B cell (primary cell): ENCODE measurements at regions not wholly inside any gene's neighbourhood (a gene's known extent, or its start where the extent isn't known, plus 50 kb on each side); places are given as distances from the start of the nearest gene placed in this dataset. TPM values are rescaled to one million over a fixed set of nuclear protein-coding genes. Genes with fewer than 3 reads are reported as not detected.

ENCODE experiments used
- ATAC-seq: fragments of 200-7000 bp; cut with Tn5 transposase; one replicate; pipeline ENCODE4 v1.10.0; 2021; ENCODE audit warnings: low read depth, mild to moderate bottlenecking, moderate number of reproducible peaks, moderate library complexity
- CTCF ChIA-PET: fragments of 350-600 bp; sonication (Branson Sonifier 250); formaldehyde crosslinking; loops from one replicate; lab custom pipeline; 2021; ENCODE audit warnings: antibody characterized with exemption, inconsistent platforms; lab: Charles Lee
- POLR2A ChIA-PET: fragments of 350-600 bp; sonication (Branson Sonifier 250); formaldehyde crosslinking; loops from one replicate; lab custom pipeline; 2021; ENCODE audit warnings: antibody characterized with exemption; lab: Charles Lee
- DNase-seq: peaks from one replicate; pipeline ENCODE4 v3.0.0; 2013
- H2AFZ ChIP-seq: 2 replicates; pipeline ENCODE4 v1.6.1; 2012; ENCODE audit warnings: mild to moderate bottlenecking, low read depth, low read length; ENCODE audit not compliant: insufficient read depth, poor library complexity, severe bottlenecking
- H3K27ac ChIP-seq, 2 donors: 1 replicate in 1 of 2; 2 replicates in 1 of 2; pipeline ENCODE4 v1.5.1; 2012 to 2013; ENCODE audit warnings: low read length in 2 of 2, mild to moderate bottlenecking in 2 of 2, moderate library complexity in 1 of 2
- H3K27me3 ChIP-seq, 4 experiments: fragments of 200-600 bp in 1 of 4; sonication (generic) in 1 of 4; replicated peaks in 1 of 4; 1 replicate in 2 of 4; 2 replicates in 2 of 4; pipeline versions ENCODE4 v1.6.1 to v1.7.0; 2013 to 2016; ENCODE audit warnings: low read length in 3 of 4, mild to moderate bottlenecking in 2 of 4, mixed read lengths in 1 of 4, moderate library complexity in 1 of 4; ENCODE audit not compliant: insufficient read depth in 4 of 4, control insufficient read depth in 3 of 4; ENCODE audit errors: control extremely low read depth in 1 of 4
- H3K36me3 ChIP-seq, 2 experiments: replicated peaks in 1 of 2; 1 replicate in 1 of 2; 2 replicates in 1 of 2; pipeline versions ENCODE4 v1.6.1 to v1.7.1; 2013; ENCODE audit warnings: low read length in 1 of 2; ENCODE audit not compliant: insufficient read depth in 2 of 2, control insufficient read depth in 1 of 2; ENCODE audit errors: control extremely low read depth in 1 of 2, extremely low read depth in 1 of 2
- H3K4me1 ChIP-seq, 2 donors: fragments of 200-600 bp in 1 of 2; sonication (generic) in 1 of 2; 1 replicate in 1 of 2; 2 replicates in 1 of 2; pipeline versions ENCODE4 v1.5.1 to v1.6.1; 2013 to 2017; ENCODE audit warnings: low read length in 2 of 2; ENCODE audit not compliant: control insufficient read depth in 2 of 2, insufficient read depth in 2 of 2
- H3K4me2 ChIP-seq: replicated peaks from 2 replicates; pipeline ENCODE3; 2012; ENCODE audit warnings: mild to moderate bottlenecking, low read depth, low read length; ENCODE audit not compliant: poor library complexity, severe bottlenecking
- H3K4me3 ChIP-seq, 5 experiments: fragments of 200-600 bp in 1 of 5; sonication (generic) in 1 of 5; 1 replicate in 3 of 5; 2 replicates in 2 of 5; pipeline versions ENCODE4 v1.5.1 to v1.7.0; 2011 to 2016; ENCODE audit warnings: low read length in 4 of 5, mild to moderate bottlenecking in 4 of 5, low read depth in 2 of 5, control low read depth in 1 of 5, moderate library complexity in 1 of 5; ENCODE audit not compliant: insufficient read depth in 1 of 5; ENCODE audit errors: control extremely low read depth in 1 of 5, extremely low read depth in 1 of 5
- H3K79me2 ChIP-seq: fragments of 200-600 bp; sonication (generic); one replicate; pipeline ENCODE4 v1.6.0; 2016; ENCODE audit warnings: low read length; ENCODE audit not compliant: control insufficient read depth, insufficient read depth
- H3K9ac ChIP-seq: fragments of 200-600 bp; sonication (generic); 2 replicates; pipeline ENCODE4 v1.6.1; 2017; ENCODE audit warnings: mild to moderate bottlenecking, low read length, moderate library complexity
- H3K9me3 ChIP-seq, 3 donors: one replicate each; pipeline versions ENCODE4 v1.6.1 to v1.7.1; 2013; ENCODE audit warnings: low read length in 2 of 3; ENCODE audit not compliant: control insufficient read depth in 2 of 3, insufficient read depth in 1 of 3; ENCODE audit errors: control extremely low read depth in 1 of 3
- H4K20me1 ChIP-seq: 2 replicates; pipeline ENCODE4 v1.6.0; 2012; ENCODE audit warnings: mild to moderate bottlenecking, low read length; ENCODE audit not compliant: insufficient read depth, control insufficient read depth, poor library complexity, severe bottlenecking
- H3K27ac Mint-ChIP-seq: one replicate; pipeline ENCODE4 v1.8.0; 2021; ENCODE audit warnings: mixed read lengths
- H3K27me3 Mint-ChIP-seq: one replicate; pipeline ENCODE4 v1.8.0; 2021; ENCODE audit warnings: mixed read lengths
- H3K4me1 Mint-ChIP-seq: one replicate; pipeline ENCODE4 v1.8.0; 2021; ENCODE audit warnings: mixed read lengths
- H3K4me3 Mint-ChIP-seq: one replicate; pipeline ENCODE4 v1.8.0; 2021; ENCODE audit warnings: mixed read lengths
- H3K9me3 Mint-ChIP-seq: one replicate; pipeline ENCODE4 v1.8.0; 2022; ENCODE audit warnings: mixed read lengths; ENCODE audit not compliant: insufficient read depth
- EZH2 ChIP-seq: IDR thresholded peaks from 2 replicates; pipeline ENCODE4 v1.6.1; 2012; ENCODE audit warnings: borderline replicate concordance, low read depth, mild to moderate bottlenecking, moderate library complexity, low read length; ENCODE audit not compliant: insufficient read depth, poor library complexity, severe bottlenecking
- WGBS: methylation state at CpG from one replicate; pipeline ENCODE4 v1.1.5; 2013; ENCODE audit warnings: missing lambda C conversion rate; ENCODE audit not compliant: insufficient coverage; 5-methylcytosine and 5-hydroxymethylcytosine counted together
- intact Hi-C: fragments of 100-400 bp; cut with micrococcal nuclease; formaldehyde crosslinking; loops from one replicate; pipeline ENCODE4 v1.10.0; 2022
- small RNA-seq: library from RNA; depleted of rRNA; stranded (forward); fragments of <200 nt; gene quantifications from one replicate; pipeline ENCODE3, GENCODE V24; 2012; ENCODE audit warnings: low replicate concordance, low read depth; ENCODE audit not compliant: insufficient read length
- TF ChIP-seq, protein P1 (sequence below): fragments of 200-600 bp; IDR thresholded peaks from one replicate; pipeline ENCODE4 v1.8.0; 2022; ENCODE audit warnings: antibody characterized with exemption, mild to moderate bottlenecking

DNA sequence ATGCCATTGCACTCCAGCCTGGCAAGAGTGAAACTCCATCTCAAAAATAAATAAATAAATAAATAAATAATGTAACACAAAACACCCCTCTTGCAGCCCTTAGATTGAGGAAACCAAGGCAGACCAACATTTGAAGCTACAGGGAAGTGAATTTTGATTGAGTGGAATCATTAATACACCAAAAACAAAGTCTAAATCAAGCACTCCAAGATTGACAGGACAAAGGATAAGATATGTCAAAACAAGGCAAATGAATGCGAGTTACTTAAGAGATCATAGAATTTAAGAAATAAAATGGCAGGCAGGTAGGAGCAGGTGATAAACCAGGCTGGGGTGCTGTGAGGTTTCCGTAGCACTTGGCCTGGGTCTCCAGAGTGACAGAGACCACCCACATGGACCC is 54.9 kb upstream of the RAB12 start:
- H3K4me2 ChIP-seq, result no peak overlapping the region
- ChIA-PET CTCF (interaction anchor here (1.0 kb wide), 1 partner anchor 9 kb away, joined by 3 read pairs; no protein-coding TSS in a partner anchor), POLR2A (no interaction called here)
- Mint-ChIP-seq H3K27ac (no peak overlapping the region), H3K27me3 (peaks cover 13% of the 10 kb centered on the region), H3K4me3 (no peak overlapping the region), H3K9me3 (no peaks in the 10 kb centered on the region), H3K4me1 (no peaks in the 10 kb centered on the region)
- 100% methylated on average over 1 of the region's 2 CpGs for WGBS
- no peaks in the 10 kb centered on the region for H3K79me2 ChIP-seq
- H2AFZ ChIP-seq, result no peak overlapping the region
- intact Hi-C loops, result no loop called here
- H3K36me3 ChIP-seq, result no peaks in the 10 kb centered on the region
- no peak for ATAC-seq
- H3K9ac ChIP-seq, result no peak overlapping the region
- no peak overlapping the region for H3K27ac ChIP-seq
- TF ChIP-seq EZH2, result no peak
- TF ChIP-seq, protein P1, sequence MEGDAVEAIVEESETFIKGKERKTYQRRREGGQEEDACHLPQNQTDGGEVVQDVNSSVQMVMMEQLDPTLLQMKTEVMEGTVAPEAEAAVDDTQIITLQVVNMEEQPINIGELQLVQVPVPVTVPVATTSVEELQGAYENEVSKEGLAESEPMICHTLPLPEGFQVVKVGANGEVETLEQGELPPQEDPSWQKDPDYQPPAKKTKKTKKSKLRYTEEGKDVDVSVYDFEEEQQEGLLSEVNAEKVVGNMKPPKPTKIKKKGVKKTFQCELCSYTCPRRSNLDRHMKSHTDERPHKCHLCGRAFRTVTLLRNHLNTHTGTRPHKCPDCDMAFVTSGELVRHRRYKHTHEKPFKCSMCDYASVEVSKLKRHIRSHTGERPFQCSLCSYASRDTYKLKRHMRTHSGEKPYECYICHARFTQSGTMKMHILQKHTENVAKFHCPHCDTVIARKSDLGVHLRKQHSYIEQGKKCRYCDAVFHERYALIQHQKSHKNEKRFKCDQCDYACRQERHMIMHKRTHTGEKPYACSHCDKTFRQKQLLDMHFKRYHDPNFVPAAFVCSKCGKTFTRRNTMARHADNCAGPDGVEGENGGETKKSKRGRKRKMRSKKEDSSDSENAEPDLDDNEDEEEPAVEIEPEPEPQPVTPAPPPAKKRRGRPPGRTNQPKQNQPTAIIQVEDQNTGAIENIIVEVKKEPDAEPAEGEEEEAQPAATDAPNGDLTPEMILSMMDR, result no peak
- H4K20me1 ChIP-seq, result no peaks in the 10 kb centered on the region
- no peak for DNase-seq
- H3K4me1 ChIP-seq, result no peaks in the 10 kb centered on the region
- H3K4me3 ChIP-seq, result no peak overlapping the region
- H3K27me3 ChIP-seq, result no peaks in the 10 kb centered on the region
- H3K9me3 ChIP-seq, result no peaks in the 10 kb centered on the region

- Histone ChIP-seq H3K4me1 (no peaks in the 10 kb centered on the region), H4K20me1 (no peaks in the 10 kb centered on the region), H3K27me3 (no peaks in the 10 kb centered on the region), H2AFZ (no peak overlapping the region), H3K9me3 (no peaks in the 10 kb centered on the region), H3K9ac (no peak overlapping the region), H3K4me3 (no peak overlapping the region), H3K79me2 (no peaks in the 10 kb centered on the region), H3K27ac (no peak overlapping the region), H3K4me2 (no peak overlapping the region), H3K36me3 (no peaks in the 10 kb centered on the region)
- no peaks in the 10 kb centered on the region for H3K9me3 Mint-ChIP-seq
- TF ChIP-seq, protein P1, result no peak
- ChIA-PET CTCF (no interaction called here), POLR2A (no interaction called here)
- intact Hi-C loops, result no loop called here
- WGBS, result 93% methylated on average over 4 of the region's 4 CpGs
- ATAC-seq, result no peak
- no peak overlapping the region for H3K27ac Mint-ChIP-seq
- peaks cover 19% of the 10 kb centered on the region for H3K27me3 Mint-ChIP-seq
- no peaks in the 10 kb centered on the region for H3K4me1 Mint-ChIP-seq
- DNase-seq, result no peak
- H3K4me3 Mint-ChIP-seq, result no peak overlapping the region
These were observed 52.8 kb upstream of the RAB12 start for GRCh38 chr18:8556424-8556823.

Small RNA genes in the stretch of these regions (small RNA-seq; reads per million reads assigned to genes)
- not detected for gene RN7SL50P
